NCI-H1436 treated with DMSO at 0.1 percent for 48 hours (cell line): ENCODE measurements at regions not wholly inside any gene's neighbourhood (a gene's known extent, or its start where the extent isn't known, plus 50 kb on each side); places are given as distances from the start of the nearest gene placed in this dataset.
"Not testable (repeated sequence)": the region's sequence is repeated elsewhere in the genome, so short reads cannot be mapped to it uniquely, and the experiment has no call there.

Experiments
- DNase-seq: peaks from one replicate; lab custom pipeline; 2025; lab: John Stamatoyannopoulos, UW

DNA sequence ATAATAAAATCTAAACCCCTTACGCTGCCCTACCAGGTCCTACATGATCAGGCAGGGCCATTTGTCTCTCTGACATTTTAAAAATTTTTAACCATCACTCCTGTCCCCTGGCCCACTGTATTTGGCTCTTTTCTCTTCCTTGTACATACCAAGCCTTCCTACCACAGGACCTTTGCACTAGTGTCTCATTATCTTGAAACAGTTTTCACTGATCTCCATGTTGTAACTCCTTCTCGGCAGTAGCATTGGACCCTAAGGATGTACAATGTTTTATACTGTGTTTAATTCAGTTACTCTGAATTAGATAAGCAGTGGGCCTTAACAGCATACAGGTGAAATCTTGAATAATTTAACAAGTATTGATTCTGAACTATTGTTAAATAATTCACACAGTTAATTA lies 330.7 kb downstream of the UTRN start:
- no peak for DNase-seq

DNA sequence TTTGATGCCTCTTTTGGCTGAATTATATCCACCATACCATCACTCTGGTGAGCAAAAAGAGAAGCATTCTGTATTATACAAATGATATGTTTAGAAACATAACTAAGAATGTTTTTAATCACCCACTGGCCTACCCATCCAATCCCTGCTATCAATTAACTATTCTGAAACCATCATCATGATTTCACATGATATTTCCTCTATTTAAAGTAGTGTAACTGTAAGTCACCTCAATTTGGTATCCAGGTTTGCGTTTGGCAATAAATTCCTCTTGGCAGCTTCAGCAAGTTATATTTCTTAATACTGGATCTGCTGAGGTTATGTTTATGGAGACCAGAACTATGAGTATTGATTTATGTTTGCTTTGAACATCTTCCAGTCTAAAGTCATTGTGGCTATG lies 332.1 kb downstream of the UTRN start:
- DNase-seq, result no peak

DNA sequence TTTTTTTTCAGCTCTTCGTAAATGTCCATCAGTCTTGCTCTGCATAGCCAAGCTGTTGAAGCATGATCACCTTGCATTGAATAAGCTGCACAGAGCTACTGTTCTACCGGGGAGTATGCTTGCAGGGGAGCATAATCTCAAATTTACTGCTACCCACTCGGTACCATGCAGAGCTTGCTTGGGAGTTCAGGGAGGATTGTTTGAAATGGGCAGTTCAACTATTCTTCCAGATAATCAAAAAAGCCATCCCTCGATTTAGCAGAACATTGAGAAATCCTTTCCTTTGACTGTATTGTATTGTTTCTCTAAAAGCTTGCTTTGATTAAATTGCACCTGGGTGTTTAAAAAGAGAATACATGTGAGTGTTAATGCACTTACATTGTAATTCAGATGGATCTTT lies 332.6 kb downstream of the UTRN start:
- no peak for DNase-seq

DNA sequence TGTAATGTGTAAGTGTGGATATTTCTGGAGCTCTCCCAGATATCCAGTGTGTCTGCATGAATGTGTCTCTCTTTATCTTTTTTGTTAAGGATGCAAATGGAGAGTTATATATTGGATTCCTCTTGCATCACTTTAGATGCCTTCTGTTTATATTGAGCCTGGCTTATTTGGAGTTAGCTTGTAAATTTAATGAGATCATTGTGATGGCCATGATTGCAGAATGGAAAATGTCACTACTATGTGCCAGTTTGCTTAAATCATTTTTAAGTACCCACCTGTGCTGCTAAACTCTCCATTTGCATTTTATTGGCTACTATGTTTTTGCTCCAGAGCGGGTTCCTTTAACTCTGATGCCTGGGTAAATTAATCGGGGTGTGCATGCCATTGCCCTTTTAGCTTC lies 334.8 kb downstream of the UTRN start:
- no peak for DNase-seq

DNA sequence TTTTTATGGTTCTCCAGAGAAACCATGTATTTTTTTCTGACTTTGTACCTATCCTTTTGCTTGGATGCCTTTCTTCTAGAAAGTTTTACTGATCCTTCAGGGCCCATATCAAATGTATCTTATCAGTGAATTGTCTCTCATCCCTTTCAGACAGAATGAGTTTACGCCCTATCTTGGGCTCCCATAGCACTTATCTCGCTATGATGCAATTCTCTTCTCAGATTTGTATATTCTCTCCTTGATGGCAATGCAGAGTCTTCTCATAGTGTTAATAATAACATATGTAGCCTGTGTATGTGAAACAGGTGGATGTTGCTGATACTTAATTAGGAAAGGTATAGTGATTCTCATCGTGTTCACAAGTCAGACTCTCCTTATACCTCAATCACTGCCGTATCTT lies 336.2 kb downstream of the UTRN start:
- no peak for DNase-seq

DNA sequence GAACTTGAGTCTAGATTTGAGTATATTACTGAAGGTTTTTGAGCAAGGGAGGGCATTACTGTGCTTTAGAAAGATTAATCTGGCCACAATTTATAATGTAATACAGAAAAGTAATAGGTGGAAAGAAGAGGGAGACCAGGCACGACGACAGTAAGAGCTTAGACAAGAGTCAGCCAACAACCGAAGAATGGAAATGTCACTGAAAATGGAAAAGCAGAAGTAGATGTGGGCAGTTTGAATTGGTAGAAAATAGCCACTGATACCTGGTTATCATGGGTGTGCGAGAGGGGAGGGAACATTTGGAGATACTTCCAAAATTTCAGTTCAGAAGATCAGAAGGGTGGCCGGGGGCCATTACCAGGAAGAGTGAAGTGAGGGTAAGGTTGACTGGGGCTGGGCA lies 339.1 kb downstream of the UTRN start:
- no peak for DNase-seq

DNA sequence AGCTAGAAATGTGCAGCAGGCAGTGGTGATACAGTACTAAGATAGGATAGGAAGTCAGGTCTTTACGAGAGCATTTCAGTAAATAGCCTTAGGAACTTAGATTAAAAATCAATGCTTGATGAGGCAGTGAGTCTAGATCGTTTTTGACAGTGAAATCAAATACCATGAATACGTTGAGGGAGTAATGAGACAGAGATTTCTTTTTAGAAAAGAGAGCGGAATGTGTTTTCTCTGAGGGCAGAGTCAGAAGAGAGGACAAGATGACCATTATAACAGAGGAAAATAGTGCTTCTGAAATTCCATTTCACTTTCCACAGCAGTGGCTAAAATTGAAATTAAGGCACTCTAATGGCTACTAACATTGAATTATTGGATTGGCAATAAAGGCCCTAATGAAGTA lies 339.6 kb downstream of the UTRN start:
- DNase-seq, result no peak

DNA sequence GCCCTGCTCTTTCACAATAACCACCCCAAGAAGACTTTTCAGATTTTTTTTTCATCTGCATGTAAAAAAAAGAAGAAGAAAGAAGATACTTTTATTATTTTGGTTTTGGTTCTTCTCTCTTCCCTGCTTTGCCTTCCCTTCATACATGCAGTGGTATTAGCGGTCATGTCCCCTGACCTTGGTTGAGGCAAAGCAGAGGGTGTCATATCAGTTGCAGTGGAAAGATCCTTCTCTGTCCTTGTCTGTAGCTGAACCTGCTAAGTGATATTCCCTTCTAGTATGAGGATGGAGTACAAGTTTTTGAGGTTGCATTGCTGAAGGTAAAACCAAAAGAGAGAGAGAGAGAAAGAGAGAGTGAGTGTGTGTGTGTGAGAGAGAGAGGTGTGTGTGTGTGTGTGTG lies 345.7 kb downstream of the UTRN start:
- no peak for DNase-seq

DNA sequence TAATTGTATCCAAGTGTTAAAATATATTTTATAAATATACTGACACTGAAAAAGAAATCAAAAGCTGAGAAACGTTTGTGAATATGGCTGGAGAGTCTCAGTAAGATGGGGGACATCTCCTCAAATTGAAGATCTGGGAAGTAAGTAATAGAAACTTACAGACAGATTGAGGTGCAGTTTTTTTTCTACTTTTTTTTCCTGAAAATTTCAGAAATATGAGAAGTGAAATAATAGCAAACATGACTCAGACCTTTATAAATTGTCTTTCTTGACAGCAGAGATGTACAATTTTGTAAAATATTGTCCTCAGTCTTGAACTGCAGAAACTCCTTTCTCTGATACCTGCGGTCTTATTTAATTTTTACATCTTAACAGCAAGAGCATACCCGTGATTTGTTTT lies 347.1 kb downstream of the UTRN start:
- no peak for DNase-seq

DNA sequence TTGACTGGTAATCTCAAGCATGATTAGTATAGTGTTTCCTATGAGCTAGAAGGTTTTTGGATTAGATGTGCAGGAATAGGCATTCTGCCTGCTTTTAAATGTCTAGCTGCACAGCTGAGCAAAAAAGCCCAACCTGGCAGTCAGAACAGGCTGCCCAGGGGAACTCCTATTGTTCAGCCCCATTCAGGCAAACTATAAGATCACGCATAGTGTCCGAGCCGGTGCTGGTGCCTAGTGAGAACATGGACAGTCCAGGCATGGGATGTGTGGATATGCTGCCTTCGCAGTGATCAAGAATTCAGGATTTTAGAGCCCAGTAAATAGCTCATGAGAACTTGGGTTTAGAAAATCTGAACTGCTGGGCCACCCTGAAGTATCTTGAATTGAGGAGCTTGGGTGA lies 348.8 kb downstream of the UTRN start:
- DNase-seq, result no peak

DNA sequence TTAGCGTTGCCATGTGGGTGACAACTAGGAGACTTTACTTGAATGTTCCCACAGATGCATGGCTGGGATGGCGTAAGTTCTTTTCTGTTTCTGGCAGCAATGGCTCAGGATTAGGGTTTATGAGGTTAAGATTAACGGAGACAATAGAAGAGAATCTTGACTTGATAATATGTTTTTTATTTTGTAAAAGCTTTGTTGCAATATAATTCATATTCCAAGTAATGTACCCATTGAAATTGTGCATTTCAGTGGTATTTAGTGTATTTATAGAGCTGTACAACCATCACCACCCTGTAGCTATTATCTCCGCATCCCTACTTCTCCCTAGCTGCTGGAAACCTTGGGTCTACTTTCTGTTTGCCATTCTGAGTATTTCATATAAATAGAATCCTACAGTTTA lies 349.2 kb downstream of the UTRN start:
- no peak for DNase-seq

DNA sequence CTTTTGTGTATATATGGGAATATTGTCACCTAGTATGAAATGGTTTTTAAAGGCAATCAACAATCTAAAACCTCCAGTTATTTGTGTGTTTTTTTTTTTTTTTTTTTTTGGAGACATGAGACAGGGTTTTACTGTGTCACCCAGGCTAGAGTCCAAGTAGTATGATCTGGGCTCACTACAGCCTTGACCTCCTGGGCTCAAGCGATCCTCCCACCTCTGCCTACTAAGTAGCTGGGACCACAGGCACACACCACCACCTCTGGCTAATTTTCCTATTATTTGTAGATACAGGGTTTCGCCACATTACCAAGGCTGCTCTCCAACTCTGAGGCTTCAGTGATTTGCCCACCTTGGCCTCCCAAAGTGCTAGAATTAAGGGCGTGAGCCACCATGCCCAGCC lies 349.9 kb downstream of the UTRN start:
- no peak for DNase-seq

DNA sequence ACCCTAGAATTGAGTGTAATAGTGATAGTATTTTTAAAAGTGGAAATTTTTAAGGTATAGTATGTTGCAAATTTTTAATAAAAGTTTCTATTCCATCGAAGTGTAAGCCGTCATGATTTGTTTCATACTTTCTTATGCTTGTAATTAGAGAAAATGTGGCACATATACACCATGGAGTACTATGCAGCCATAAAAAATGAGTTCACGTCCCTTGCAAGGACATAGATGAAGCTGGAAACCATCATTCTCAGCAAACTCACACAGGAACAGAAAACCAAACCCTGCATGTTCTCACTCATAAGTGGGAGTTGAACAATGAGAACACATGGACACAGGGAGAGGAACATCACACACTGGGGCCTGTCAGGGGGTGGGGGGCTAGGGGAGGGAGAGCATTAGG lies 350.9 kb downstream of the UTRN start:
- not testable (repeated sequence) for DNase-seq

DNA sequence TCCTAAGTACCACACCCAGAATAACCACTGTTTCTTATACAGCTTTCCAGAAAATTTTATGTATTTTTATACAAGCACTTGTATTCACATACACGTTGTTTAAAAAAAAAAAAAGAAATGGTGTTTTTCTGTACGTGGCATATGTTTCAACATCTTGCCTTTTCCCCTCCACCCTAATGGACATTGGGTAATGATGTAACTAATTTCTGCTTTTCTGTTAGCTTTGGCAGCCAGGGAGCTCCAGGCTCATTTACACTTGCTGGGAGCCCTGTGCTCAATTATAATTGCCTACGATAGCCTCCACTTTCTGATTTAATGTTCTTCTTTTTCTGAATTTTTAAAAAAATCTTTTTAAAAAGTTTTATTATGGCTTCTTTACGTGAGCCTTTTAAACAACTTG lies 352.4 kb downstream of the UTRN start:
- DNase-seq, result no peak

DNA sequence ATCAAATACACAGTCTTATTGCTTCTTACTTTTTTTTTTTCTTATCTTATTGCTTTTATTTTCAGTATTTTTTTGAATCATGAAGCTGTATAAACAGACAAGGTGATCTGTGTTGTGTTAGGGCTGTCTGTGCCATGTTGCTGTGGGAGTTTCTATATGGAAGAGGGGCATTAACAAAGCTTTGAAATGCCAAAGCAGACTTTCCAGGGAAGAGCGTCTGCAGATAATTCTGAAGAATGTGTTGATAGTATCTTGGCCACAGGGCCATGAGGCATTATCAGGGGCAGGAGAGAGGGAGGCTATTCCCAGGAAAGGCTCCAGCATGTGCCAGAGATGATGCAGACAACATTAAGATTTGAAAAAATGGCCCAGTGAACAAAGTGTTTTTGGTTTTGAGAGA lies 354.5 kb downstream of the UTRN start:
- no peak for DNase-seq

DNA sequence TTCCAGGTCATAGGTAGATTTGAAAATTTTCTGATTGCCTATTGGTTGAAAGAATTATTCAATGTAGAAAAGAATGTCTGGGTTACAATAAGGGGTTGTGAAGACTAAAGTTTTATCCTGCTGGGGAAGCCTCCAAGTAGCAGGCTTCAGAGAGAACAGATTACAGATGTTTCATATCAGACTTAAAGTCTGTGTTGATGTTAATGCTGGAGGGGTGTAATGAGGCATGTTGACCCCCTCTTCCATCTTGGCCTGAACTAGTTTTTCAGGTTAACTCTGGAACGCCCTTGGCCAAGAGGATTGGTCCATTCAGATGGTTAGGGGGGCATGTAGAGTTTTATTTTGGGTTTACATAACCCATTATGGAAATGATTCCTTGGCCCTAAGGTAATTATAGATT lies 356.2 kb downstream of the UTRN start:
- DNase-seq, result no peak

DNA sequence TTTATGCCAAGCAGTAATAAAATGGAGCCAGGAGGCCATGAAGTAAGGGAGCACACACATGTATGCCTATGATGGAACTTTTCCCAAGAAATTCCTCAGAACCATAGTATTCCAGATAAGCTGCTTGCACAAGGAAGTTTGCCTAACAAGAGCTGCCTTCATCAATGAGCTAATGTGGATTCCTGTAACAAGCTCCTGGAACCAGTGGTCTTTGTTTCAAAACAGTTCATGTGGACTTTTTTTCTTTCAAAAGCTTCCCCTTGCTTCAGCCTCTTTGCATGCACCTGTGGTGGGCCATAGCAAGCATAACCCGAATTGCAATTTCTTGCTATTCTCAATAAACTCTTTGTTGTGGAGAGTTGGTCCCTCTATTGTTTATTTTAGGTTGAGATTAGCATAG lies 359.6 kb downstream of the UTRN start:
- no peak for DNase-seq

DNA sequence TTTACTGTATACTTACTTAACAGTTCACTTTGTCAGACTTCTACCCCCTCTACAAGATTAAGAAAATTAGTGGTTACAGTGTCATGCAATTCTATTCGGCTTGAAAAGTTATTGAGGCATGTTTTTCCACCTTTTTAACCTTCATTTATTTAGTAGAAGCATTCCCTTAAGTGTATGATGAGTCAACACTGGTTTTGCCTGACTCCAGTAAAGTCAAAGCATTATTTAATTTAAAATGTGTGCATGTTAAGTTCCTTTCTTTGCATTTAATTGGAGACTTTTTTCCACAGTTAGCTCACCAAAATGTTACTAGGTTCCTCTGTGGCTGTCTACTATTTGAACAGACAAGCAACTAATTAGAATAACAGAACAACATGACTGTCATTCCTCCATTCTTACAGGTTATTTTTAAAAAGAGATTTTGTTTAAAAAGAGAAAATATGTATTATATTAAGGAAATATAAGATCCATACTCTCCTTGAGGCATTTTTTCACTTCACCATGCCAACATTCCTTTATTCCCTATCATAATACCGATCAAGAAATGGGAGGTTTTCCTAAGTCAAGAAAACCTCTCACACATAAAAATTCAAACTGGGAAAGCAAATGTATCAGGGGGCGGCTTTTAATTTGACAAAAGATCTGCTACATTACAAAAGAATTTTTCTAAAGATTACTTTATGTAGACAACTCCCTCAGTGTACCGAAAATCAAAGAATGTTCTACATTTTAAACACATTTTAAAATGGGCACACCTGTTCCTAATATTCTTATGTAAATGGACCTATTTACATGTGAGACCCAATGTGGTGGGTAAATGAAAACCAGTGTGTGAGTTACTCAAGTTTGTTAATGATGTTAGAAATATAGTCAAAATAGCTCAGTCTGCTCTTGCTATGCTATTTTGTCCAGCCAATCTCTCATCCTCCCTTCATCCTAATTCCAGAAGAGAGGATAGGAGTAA lies 361.2 kb downstream of the UTRN start:
- DNase-seq, result no peak

DNA sequence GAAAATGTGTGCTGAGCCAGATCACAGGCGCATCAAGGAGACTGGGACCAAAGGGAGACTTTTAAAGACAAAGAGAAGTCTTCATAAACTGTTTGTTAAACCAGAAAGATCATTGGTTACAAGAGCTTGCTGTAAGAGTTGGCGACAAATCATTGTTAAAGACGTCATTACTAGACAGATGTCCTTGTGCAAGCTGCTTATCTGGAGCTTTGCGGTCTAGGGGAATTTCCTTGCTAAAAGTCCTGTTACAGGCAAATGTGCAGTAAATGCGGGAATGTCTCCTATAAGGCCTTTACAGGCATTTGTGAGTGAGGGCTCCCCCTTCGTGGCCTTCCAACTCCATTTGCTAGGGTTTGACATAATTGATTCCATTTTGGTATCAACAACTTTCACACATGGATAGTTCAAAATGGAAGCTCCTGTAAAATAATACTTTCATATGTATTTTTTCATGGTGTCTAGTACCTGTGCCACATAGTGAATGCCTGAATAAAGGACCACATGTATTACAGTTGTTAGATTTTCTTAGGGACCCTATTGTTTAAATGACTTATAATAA lies 362.4 kb downstream of the UTRN start:
- DNase-seq, result no peak

DNA sequence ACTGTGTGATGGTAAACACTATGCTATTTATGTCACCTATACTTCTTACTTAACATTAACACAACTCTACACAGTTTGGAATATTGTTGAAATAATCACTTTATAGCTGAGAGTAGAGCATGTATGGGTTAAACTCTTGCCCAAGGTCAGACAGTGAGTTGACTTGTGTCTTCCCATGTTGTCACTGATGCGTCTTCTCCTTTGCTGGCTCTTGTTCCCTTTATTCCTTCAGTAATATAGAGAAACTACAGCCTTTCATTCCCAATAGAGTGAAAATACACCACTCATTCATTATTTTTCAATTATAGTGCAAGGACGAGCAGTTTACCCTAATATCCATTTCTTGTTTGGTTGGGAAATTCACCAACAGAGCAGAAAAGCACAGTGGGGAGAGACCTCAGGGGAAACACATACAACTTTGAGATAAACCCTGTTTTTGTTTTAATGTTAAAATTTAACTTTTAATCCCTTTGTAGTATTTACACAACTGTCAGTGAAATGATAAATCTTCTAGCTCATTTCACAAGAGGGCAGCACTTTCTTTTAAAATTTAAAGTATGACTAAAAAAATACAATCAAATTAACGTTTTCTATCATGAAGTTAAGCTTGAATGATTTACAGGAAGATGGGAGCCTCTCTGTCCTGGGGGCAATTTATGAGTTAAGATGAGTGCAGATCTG lies 363.0 kb downstream of the UTRN start:
- no peak for DNase-seq

DNA sequence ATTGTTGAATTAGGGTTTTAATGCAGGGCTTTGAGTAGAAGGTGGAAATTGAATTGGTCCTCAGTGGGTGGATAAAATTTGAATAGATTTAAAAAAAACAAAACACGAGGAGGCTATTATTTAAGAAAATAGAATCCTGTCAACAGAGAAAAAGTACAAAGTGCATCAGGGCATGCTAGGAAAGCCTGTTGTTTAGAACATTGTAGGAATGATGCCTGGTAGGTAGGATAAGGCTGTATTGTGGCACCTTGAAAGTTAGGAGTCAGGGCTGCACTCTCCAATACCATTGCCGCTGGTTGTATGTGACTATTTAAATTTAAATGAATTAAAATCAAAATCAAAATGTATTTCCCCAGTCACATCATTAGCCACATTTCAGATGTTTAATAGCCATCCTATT lies 363.9 kb downstream of the UTRN start:
- DNase-seq, result no peak

DNA sequence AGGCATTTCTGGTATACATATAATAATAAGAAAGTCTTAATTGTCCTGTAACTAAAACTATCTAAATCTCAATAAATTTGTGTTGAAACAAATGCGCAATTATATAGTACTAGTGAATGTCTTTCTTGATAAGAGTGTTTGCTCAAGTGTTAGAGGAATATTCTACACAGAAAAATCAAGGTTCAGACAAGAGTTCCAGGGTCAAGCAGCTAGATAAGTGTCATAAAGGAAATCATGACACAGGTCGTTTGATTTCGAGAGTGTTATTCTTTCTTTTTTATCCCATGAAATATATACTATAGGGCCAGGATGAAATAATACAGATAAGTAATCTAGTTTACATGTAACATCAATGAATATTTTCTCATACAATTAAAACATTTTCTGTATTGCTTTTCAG lies 366.1 kb downstream of the UTRN start:
- no peak for DNase-seq

DNA sequence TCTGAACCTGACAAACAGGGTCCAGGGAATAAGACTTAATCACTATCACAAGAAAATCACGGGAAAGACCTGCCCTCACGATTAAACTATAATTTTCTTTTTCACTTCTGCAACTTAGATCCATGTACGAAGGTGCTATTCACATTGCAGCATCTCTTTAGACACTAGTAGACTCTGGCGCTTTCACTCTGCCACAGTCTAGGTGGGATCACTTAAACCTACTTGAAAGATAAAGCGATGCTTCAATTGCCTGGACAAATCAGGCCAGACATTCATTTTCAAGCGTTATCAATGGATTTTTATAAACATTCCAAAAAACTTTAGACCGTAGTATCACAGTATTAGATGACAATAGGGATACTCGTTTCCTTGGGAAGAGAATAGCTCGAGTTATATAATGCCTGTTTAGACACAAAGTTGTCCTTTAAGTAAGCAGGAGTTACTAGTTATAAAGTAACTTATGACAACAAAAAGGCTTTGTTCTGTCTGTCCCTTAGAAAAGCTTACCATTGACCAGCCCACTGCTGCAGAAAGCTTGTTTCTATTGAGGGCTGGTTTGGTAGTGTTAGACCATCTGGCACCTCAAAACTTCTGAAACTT lies 367.3 kb downstream of the UTRN start:
- DNase-seq, result no peak
